ENCODE measurements at regions not wholly inside any gene's neighbourhood (a gene's known extent, or its start where the extent isn't known, plus 50 kb on each side); places are given as distances from the start of the nearest gene placed in this dataset.

- Histone ChIP-seq H3K27ac (no peak overlapping the region), H3K4me3 (no peak overlapping the region)
- TF ChIP-seq, protein P1, sequence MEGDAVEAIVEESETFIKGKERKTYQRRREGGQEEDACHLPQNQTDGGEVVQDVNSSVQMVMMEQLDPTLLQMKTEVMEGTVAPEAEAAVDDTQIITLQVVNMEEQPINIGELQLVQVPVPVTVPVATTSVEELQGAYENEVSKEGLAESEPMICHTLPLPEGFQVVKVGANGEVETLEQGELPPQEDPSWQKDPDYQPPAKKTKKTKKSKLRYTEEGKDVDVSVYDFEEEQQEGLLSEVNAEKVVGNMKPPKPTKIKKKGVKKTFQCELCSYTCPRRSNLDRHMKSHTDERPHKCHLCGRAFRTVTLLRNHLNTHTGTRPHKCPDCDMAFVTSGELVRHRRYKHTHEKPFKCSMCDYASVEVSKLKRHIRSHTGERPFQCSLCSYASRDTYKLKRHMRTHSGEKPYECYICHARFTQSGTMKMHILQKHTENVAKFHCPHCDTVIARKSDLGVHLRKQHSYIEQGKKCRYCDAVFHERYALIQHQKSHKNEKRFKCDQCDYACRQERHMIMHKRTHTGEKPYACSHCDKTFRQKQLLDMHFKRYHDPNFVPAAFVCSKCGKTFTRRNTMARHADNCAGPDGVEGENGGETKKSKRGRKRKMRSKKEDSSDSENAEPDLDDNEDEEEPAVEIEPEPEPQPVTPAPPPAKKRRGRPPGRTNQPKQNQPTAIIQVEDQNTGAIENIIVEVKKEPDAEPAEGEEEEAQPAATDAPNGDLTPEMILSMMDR (IDR thresholded peaks at IDR 0.05), result no peak
- no peak for DNase-seq (ENCODE audit: low spot score)
Observed at GRCh38 chr1:195828325-195828724, 779.9 kb downstream of the KCNT2 start.

GRCh38 chr1:195820925-195821324 is 787.3 kb downstream of the KCNT2 start:
- no peak for DNase-seq (ENCODE audit: low spot score)
- Histone ChIP-seq H3K4me3 (no peak overlapping the region), H3K27ac (no peak overlapping the region)
- TF ChIP-seq, protein P1 (IDR thresholded peaks at IDR 0.05), result no peak

- TF ChIP-seq, protein P1 (IDR thresholded peaks at IDR 0.05), result no peak
- Histone ChIP-seq H3K27ac (no peak overlapping the region), H3K4me3 (no peak overlapping the region)
- DNase-seq (ENCODE audit: low spot score), result no peak
Observed at GRCh38 chr1:195806060-195806459, 802.2 kb downstream of the KCNT2 start.

DNA sequence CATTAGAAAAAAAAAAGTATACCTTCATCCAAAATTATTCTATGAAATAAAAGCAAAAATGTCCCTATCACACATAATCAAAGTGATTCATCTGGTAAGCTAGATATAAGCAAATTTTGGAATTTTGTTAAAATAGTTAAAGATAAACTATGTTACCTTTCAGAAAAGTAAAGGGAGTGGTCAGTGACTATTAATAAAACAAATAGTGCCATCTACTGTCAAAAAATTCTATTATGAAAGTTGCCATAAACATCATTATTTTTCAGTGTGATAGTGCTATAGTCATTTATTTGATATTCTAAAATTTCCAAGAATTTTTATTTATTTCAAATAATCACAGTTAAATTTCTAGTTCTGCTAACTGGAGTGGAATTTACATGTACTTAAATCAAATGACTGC is 803.7 kb downstream of the KCNT2 start:
- H3K4me3 ChIP-seq, result no peak overlapping the region

DNA sequence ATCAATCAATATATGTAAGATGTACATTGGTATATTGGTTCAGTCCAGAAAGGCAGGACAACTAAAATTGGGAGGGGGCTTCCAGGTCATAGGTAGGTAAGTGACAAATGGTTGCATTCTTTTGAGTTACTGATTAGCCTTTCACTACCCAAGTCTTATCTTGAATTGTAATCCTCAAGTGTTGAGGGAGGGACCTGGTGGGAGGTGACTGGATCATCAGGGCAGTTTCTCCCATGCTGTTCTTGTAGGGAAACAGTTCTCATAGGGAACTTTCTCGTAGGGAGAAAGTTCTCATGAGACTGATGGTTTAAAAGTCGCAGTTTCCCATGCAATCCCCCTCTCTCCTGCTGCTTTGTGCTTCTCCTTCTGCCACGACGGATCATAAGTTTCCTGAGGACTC is 809.2 kb downstream of the KCNT2 start:
- Histone ChIP-seq H3K27ac (no peak overlapping the region), H3K4me3 (no peak overlapping the region)
- DNase-seq (ENCODE audit: low spot score), result no peak
- TF ChIP-seq, protein P1 (IDR thresholded peaks at IDR 0.05), result no peak

More for the DNA sequence above, 803.7 kb downstream of the KCNT2 start:
- TF ChIP-seq, protein P1 (IDR thresholded peaks at IDR 0.05), result no peak
- no peak overlapping the region for H3K27ac ChIP-seq
- DNase-seq (ENCODE audit: low spot score), result no peak

DNA sequence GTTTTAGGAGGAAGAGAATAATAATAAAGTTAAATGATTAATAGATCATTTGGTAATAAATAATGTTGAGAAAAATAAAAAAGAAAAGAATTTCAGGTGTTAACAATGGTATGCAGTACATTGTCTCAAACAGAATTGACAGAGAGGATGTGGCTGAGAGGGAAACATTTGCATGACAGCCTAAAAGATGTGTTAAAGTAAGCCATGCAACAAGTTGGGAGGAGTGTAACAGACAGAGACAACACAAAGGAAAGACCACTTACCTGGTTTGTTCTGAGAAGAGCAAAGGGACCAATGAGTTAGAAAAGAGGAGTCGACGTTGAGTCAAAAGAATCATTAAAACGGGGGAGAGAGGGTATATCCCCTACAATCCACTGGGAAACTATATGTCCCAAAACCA is 814.0 kb downstream of the KCNT2 start:
- TF ChIP-seq, protein P1 (IDR thresholded peaks at IDR 0.05), result no peak
- Histone ChIP-seq H3K27ac (no peak overlapping the region), H3K4me3 (no peak overlapping the region)
- no peak for DNase-seq (ENCODE audit: low spot score)

DNA sequence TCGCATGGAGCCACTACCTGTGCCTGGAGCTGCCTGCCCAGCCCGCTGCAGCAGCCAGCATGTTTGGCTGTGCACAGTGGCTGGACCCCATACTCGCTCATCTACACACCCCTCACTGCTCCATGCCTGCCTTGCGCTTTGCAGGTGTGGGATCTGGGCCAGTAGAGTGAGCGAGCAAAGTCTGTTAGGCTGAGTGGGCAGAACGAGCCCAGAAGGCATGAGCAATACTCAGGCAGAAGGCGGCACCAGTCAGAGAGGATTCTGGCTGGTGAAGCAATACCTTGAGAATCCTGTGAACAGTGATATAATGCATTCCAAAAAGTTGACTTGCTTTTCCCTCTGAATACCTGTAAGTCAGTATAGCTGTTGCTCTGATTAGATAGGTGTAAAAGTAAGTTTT is 816.4 kb downstream of the KCNT2 start:
- no peak overlapping the region for H3K4me3 ChIP-seq
- DNase-seq (ENCODE audit: low spot score), result no peak

More for the DNA sequence above, 816.4 kb downstream of the KCNT2 start:
- TF ChIP-seq, protein P1 (IDR thresholded peaks at IDR 0.05), result no peak
- H3K27ac ChIP-seq, result no peak overlapping the region
